Stimulated activated CD8-positive, alpha-beta memory T cell treated with anti-CD3 and anti-CD28 coated beads, Interleukin-15, amount 100 ng/mL, for 4 hours (primary cell): ENCODE measurements at regions not wholly inside any gene's neighbourhood (a gene's known extent, or its start where the extent isn't known, plus 50 kb on each side); places are given as distances from the start of the nearest gene placed in this dataset.
"Not testable (repeated sequence)": the region's sequence is repeated elsewhere in the genome, so short reads cannot be mapped to it uniquely, and the experiment has no call there.

Source experiments
- DNase-seq, 2 donors: peaks; one replicate each; pipeline ENCODE4 v3.0.0-alpha.2; 2020; ENCODE audit warnings: low read depth in 2 of 2

GRCh38 chr16:86074651-86075487 lies 175.9 kb downstream of the IRF8 start:
- DNase-seq: no peak

GRCh38 chr16:86075488-86075785 lies 176.5 kb downstream of the IRF8 start:
- DNase-seq: no peak

GRCh38 chr16:86075839-86076440 lies 177.0 kb downstream of the IRF8 start:
- DNase-seq: no peak

- DNase-seq: no peak
Measured at GRCh38 chr16:86076606-86077005, 177.6 kb downstream of the IRF8 start.

GRCh38 chr16:86077243-86077940 lies 178.4 kb downstream of the IRF8 start:
- no peak for DNase-seq

GRCh38 chr16:86078121-86078600 lies 179.2 kb downstream of the IRF8 start:
- DNase-seq: no peak

- not testable (repeated sequence) for DNase-seq
Measured at GRCh38 chr16:86078711-86079110, 179.7 kb downstream of the IRF8 start.

GRCh38 chr16:86079255-86079885 lies 180.4 kb downstream of the IRF8 start:
- no peak for DNase-seq

GRCh38 chr16:86080131-86080875 lies 181.3 kb downstream of the IRF8 start:
- no peak for DNase-seq

GRCh38 chr16:86080982-86081381 lies 182.0 kb downstream of the IRF8 start:
- no peak for DNase-seq

- no peak for DNase-seq
Measured at GRCh38 chr16:86082418-86083030, 183.6 kb downstream of the IRF8 start.

GRCh38 chr16:86083382-86084002 lies 184.5 kb downstream of the IRF8 start:
- no peak for DNase-seq

- DNase-seq: no peak
Measured at GRCh38 chr16:86085161-86085611, 186.2 kb downstream of the IRF8 start.

- DNase-seq: no peak
Measured at GRCh38 chr16:86085795-86086194, 186.8 kb downstream of the IRF8 start.

- DNase-seq: no peak
Measured at GRCh38 chr16:86086471-86086870, 187.5 kb downstream of the IRF8 start.

GRCh38 chr16:86087011-86087895 lies 188.3 kb downstream of the IRF8 start:
- DNase-seq: no peak

GRCh38 chr16:86087896-86088230 lies 188.9 kb downstream of the IRF8 start:
- no peak for DNase-seq

GRCh38 chr16:86088287-86088686 lies 189.3 kb downstream of the IRF8 start:
- DNase-seq: no peak

- no peak for DNase-seq
Measured at GRCh38 chr16:86088816-86089215, 189.9 kb downstream of the IRF8 start.
